HG02885 (cell line): ENCODE measurements at regions not wholly inside any gene's neighbourhood (a gene's known extent, or its start where the extent isn't known, plus 50 kb on each side); places are given as distances from the start of the nearest gene placed in this dataset.
"Not testable (repeated sequence)": the region's sequence is repeated elsewhere in the genome, so short reads cannot be mapped to it uniquely, and the experiment has no call there.

Source experiments
- ATAC-seq: cut with Tn5 transposase; IDR thresholded peaks from one replicate; pipeline ENCODE4 v1.9.1; 2021; ENCODE audit warnings: mild to moderate bottlenecking; ENCODE audit not compliant: unreplicated experiment, poor library complexity

DNA sequence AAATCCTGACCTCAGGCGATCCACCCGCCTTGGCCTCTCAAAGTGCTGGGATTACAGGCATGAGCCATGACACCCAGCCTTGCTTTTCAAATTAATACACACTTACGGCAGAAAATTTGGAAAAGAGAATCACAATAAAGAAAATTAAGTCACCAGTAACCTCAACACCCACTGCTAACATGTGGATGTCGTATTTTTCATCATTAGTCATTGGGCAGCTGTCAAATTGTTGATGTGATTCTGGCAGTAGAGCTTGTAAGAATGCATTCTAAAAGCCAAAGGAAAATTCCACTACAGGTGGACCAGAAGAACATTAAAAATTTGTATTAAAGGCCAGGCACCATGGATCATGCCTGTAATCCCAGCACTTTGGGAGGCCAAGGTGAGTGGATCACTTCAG lies 237.3 kb upstream of the TUT7 start:
- no peak for ATAC-seq

DNA sequence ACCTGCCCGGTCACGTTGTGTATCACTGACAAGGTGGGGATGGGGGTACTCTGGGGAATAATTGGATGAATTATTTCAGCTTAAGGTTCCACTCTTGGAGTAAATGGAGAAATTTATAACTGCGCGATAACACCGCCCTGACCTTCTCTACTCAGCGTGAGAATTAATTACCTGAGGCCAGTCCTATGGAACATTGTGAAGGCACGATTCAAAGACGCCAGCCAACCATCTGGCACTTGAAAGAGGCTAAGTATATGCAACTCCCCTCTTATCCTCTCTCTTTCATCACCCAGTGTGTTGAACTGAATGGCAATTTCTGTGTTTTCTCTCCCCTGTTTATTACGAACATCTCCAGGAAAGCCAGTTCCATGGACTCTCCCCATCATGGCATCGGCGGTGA lies 235.5 kb upstream of the TUT7 start:
- no peak for ATAC-seq

DNA sequence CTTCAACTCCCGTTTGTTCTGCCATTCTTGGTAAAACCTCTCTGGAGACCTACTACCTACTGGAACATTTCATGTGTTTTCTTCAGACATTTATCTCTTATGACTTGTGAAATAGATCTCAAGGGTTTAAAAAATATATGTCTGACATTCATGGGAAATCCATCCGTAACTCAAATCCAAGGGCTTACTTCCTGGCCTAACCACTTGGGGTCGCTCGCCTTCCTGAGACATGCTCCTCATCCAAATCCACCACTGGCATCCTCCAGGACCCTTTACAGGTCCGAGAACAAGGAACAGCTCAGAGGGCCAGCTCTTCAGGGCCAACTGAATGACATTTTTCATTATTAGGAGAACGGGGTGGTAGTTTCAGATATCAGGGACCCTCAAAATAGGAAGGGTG lies 235.1 kb upstream of the TUT7 start:
- no peak for ATAC-seq

DNA sequence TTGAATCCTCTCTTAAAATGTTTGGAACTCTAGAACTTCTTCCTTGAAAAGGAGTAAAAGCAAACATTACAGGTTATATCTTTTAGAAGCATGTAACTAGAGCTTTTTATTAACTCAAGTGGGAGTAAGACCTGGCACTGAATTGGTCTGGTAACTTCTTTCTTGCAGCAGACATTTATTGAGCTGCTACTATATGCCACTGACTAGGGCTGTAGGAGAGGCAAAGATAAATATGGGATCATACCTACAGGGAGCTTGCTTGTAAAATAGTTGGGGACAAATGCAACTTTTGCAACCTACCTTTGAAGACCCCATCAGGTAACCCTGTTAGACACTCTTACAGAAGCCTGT lies 231.9 kb upstream of the TUT7 start:
- no peak for ATAC-seq

DNA sequence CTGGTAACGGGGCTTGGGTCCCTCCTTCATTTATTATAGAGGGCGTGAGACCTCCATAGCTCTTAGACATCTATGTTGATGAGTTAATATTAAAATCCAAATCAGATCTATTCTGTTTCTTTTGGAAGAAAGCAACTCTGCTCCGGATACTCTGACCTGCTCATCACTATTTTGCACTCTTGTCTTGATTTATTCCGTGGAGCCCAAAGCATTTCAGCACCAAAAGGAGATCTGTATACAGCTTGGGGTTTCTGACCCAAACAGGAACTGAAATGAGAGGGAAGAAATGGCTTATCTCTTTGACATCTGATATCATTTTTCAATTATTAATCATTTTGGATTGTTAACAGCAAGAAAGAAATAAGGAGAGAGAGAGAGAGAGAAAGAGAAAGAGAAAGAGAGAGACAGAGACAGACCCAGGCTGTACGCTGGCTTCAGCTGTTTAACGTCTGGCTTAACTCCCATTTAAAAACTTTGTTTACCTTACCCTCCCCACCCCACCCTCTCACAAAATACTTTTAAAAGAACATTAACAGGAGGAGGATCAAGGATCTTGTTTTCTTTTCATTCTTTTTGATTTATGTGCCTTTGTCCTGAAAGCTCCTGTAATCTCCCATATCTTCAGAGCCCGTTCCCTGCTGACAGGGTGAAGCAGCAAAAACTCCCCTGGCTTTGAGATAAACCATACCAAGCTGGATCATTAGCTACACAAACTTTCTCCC lies 231.4 kb upstream of the TUT7 start:
- no peak for ATAC-seq

DNA sequence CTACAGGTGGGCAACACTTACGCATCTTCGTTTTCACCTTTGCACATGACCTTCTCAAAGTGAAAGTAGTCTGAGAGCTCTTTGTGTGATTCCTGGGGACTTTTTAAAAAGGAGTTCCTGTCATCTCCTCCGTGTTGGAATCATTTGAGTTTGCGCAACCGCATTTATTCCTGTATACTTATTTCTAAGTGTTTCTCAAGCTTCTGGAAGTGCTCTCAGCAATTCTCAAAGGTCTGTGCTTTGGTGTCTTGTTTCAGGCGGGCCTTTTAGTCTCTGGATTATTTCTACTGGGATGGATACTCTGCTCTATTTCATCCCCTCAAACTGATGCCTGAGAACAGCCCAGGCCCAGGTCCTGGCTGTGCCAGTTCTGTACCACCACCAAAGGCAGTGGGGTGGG lies 226.5 kb upstream of the TUT7 start:
- ATAC-seq = no peak

DNA sequence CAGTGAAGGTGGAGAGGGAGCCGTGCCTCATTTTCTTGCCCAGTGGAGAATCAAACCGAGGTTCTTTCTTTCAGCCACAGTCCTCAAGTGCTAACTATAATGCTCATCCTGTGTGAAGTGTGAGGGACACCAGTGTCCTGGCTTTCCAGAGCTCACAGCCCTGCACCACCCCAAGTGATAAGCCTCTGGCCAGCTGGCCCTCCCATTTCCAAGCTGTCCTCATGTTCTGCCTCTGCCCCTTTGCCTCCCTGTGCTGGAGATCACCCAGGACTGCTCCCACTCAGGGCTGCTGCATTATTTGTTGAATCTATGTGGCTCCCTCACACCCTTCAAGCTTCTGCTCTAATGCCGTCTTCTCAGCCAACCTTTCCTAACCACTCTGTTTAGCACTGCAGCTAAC lies 224.5 kb upstream of the TUT7 start:
- no peak for ATAC-seq

DNA sequence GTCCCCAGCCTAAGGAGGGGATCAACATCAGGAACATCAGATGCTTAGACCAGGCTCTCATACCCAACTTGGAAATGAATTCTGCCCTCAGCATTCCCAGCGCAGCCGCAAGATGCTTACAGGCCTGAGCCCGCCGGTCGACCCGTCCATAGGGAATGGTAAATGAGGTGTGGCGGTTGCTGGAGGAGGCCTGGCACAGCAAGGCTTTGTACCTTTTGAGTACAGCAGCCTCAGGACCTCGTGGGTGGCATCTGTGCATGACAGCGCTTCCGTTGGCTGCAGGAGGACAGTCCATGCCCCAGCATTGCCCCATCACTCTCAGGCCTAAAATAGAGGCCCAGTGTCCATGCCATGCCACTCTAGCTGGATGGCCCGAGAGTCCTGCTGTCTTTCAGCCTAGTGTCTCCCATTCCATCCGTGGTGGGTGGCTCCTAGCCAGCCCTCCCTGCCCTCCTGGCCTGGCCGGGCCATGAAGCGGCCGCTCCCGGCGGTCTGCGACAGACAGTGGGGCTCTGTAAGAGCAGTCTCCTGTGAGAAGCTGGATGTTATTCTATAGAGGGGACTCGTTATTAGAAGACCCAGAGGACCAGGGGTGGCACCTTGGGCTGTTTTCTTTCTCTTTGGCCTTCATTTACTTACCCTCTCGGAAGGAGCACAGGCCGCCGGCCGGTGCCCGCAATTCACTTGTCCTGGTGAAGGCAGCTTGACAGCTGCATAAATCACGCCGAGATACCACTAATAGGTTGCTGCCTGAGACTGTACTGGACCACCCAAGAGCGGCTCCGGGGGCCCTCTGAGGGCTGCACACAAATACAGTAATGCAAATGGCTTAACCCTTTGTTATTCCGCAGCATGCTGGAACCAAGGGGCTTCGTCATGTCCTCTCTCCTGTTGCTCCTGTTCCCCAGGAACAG lies 223.5 kb upstream of the TUT7 start:
- no peak for ATAC-seq

DNA sequence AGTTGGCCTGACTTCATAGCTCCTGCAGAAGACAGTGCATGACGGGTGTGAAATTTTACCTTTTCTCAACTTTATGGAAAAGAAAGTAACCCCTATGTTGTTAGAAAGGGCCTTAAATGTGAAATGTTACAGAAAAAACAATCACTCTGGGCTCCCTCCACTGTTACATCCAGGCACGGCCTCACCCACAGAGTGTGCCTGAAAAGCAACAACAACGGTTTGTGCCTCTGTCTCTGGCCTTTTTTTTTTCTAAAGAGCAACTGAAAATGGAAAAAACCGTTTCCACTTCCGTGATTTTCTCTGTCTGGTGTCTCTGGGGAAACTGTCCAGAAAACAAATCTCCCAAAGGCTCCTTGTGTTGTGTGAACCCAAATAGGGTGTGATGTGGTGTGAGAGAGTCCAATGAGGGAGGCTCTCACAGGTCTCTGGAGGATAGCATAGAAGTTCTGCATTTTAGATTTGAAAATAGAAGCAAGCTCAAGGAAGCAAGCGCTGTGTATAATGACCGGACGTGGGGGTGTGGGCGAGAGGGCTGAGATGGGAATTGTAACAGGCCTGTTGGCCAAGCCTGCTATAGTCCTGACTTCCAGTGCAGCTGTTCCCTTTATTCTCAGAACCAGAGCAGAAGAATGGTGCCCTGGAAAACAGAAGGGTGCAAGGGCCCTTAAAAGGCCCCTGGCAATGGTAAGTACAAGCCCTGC lies 221.8 kb upstream of the TUT7 start:
- no peak for ATAC-seq

DNA sequence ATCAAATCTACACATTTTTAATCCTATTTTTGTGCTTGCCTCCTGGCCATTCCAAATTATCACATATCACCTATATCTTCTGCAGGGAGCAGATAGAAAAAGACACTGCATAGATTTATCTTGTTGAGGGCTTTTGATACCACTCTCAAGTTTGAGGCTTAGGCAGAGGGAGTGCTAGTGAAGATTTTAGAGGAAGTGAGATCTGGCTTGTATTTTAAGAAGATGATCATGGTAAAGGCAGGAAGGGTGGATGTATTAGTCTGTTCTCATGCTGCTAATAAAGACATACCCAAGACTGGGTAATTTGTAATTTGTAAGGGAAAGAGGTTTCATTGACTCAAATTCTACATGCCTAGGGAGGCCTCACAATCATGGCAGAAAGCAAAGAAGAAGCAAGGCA lies 220.9 kb upstream of the TUT7 start:
- peak; percentile 72 for ATAC-seq

DNA sequence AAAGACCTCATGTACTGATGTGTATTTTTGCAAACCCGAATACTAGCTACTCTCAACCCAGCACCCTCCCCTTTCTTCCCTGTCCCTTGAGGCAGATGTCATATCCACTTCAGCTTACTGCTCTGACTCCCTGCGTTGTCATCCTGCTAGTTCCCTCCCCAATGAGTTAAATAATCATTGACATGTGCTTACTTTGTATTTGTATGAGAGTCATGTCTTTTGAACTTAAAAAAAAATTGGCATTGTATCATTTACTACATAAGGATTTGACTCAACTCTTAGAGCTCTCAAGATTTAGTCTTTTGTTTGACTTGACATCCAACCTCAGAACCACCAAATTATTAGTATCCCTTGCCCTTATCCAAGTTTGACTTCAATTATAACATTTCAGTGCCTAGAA lies 219.7 kb upstream of the TUT7 start:
- no peak for ATAC-seq

DNA sequence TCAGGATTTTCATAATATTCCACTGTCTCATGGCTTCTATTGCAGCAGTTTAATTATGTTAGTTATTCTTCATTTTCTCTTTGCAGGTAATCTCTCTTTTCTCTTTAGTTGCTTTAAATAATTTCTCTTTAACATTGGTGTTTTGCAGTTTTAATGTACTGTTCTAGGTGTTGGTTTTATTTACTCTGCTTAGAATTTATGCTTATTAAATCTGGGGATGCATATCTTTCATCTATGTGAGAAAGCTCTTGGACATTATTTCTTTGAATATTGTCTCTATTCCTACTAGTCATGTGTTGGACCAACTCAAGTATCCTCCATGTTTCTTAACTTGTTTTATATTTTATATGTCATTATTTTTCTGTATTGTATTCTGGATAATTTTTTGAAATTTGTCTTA lies 218.7 kb upstream of the TUT7 start:
- no peak for ATAC-seq

DNA sequence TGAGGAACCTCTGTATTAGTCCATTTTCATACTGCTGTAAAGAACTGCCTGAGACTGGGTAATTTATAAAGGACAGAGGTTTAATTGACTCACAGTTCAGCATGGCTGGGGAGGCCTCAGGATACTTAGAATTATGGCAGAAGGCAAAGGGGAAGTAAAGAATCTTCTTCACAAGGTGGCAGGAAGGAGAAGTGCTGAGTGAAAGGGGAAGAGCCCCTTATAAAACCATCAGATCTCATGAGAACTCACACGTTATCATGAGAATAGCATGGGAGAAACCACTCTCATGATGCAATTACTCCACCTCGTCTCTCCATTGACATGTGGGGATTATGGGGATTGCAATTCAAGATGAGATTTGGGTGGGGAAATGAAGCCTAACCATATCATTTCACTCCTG lies 211.4 kb upstream of the TUT7 start:
- not testable (repeated sequence) for ATAC-seq

DNA sequence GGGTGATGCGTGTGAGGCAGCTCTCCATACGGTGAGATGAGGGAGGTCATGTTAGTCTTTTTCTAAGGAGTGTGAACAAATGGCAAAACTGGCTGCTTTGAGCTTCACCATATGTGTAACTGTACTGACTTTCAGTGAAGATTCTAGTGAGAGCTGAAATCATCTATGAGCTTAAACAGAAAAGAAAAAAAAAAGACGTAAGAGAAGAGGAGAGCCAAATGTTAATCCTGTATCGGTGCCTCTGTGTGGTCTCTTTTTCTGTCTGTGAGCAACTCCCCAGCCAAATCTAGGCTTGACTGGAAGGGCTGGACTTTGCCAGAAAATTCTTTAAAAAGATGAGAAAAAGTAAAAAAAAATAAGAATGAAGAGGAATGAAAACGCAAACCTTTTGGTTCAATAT lies 209.7 kb upstream of the TUT7 start:
- no peak for ATAC-seq

DNA sequence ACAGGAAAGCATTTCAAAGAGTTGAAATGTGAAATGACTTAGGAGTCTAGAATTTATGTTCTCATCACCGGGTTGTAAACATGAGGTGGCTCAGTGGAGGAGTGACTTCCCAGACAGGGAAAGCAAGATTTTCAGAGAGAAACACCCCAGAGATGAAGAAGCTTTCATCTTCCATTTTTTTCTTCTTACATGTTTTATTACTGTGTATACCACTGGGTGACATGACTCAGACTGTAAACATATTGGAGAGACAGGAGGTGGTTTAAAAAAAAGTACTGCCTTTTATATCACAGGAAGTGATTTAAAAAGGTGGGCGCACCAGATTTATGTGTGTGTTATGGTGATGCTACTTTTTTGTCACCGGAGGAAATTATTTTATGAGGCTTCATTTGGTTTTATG lies 209.1 kb upstream of the TUT7 start:
- no peak for ATAC-seq

DNA sequence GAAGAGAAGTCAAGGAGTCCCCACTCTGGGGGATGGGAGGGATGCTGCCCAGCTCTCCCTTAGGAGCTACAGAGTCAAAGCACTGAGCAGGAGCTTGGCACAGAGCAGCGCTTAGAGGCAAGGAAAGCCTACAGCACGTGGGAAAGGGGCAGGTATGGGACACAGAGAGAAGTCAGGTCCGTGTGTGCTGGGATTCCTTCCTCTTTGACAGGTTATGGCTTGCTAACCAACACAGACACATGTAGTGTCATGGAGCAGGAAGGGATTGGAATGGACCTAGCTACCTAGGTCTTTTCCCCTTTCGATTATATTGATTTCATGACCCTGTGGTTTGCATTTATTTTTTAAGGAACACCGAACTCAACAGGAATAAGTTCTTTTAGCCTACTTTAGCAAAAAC lies 208.5 kb upstream of the TUT7 start:
- ATAC-seq = no peak

DNA sequence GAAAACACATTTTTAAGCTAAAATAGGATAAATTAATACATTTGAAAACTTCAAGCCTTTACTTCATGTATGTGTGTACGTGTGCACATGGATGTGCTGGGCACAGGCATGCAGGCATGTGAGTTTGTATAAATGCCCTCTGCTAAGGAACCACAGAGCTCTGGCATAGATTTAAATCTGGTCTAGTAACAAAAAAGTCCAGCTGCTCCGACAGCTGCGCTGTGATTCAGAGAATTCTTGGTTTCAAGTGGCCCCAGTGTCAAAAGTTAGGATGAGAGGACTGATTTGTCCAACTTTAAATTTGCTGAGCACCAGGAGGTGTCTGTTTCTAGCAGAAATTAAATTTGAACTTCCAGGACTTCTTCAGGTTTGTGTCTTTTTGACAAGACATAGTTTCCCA lies 203.7 kb upstream of the TUT7 start:
- ATAC-seq = no peak

DNA sequence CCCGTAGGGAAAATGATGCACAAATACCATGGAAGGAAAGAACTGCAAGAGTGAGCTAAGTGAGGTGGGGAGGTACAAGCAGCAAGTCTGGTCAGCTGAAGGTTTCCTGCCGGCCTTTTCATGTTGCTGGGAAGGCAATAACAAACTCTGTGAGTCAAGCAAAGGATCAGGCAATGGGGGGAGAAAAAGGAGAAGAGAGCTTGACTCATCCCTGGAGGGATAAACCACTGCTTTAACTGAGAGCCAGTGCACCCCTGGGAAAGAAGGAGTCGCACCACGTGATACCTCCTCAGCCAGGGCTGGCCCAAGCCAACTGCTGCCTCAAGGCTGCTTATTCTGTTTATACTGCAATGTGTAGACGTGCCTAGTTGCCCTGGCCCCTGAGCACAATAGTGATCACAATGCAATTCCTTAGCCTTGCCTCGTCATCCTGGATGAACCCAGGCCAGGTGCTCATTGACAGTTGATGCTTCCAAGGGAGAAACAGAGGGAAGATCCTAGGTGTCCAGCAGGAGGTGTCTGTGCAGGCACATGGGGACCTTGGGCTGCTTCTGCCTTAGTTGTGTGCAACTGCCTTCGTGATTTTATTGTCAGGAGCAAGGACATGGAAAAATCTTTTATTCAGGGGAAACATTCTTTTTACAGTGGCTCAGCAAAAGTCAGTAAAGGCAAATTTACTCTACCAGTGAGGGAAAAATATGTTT lies 203.0 kb upstream of the TUT7 start:
- ATAC-seq = no peak

DNA sequence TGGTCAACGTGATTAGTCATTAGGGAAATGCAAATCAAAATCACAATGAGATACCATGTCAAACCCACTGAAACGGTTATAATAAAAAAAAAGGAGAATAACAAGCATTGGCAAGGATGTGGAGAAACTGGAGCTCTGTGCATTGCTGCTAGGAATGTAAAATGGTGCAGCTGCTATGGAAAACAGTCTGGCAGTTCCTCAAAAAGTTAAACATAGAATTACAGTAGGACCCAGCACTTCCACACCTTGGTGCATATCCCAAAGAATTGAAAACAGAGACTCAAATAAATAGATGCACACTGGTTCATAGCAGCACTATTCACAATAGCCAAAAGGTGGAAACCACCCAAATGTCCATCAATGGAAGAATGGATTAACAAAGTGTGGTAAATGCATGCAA lies 201.5 kb upstream of the TUT7 start:
- ATAC-seq = no peak

DNA sequence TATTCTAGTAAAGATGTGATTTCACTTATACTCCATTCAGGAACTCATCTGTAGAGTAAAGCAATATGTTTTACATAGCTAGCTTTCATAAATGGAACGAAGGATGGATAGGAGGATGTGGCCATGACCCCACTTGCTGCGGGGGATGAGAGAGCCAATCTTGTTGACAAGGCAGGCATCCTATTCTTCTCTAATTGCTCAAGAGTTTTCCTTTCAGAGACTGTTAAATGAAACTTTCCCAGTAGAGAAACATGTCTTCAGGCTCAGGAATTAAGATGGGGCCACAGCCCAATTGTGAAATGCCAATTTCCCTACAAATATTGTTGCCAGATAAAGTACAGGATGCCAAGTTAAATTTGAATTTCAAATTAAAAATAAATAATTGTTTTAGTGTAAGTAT lies 196.2 kb upstream of the TUT7 start:
- ATAC-seq = no peak

DNA sequence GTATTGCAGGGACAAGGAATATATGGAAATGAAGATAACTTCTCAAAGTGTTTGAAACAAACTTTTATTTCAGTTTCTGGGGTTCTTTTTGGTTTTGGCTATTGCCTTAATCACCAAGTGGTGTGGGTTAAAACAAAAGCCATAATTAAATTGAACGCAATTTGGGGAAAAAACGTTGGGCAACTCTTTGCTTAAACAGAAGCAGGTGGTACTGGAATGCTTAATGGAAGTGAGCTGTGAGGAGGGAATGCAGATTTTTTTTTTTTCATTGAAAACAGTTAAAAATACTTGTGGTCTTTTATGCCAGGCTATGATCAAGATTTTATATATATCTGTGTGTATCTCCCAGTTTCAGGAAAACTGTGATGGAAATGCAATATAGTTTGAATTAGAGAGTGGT lies 195.7 kb upstream of the TUT7 start:
- no peak for ATAC-seq
